HS-5 (cell line): ENCODE measurements at regions not wholly inside any gene's neighbourhood (a gene's known extent, or its start where the extent isn't known, plus 50 kb on each side); places are given as distances from the start of the nearest gene placed in this dataset.
A peak's percentile ranks its signal among the peaks of the same experiment; 100 is the strongest.

Source experiments
- DNase-seq: peaks from one replicate; pipeline ENCODE4 v3.0.0-alpha.2; 2012; ENCODE audit warnings: low read depth

DNA sequence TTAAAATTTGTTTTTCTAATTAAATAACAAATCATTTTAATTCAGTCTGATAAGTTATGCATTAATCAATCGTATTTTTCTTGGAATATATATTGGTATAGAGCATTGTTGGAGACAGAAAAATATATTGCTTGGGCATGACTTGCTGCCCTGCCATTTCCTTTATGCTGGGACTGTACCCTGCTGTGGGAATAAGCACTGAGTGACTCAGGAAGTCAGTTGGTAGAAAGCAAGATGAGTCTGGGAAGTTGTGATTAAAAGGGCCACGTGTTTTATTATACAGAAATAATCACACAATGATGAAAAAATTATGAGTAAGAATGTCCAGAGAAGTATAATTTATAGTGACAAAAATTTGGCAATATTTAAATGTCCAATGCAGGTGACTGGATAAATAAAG lies 139.5 kb downstream of the KIF18A start:
- no peak for DNase-seq

- no peak for DNase-seq
Measured at GRCh38 chr11:27965559-27965958, 142.4 kb downstream of the KIF18A start.

DNA sequence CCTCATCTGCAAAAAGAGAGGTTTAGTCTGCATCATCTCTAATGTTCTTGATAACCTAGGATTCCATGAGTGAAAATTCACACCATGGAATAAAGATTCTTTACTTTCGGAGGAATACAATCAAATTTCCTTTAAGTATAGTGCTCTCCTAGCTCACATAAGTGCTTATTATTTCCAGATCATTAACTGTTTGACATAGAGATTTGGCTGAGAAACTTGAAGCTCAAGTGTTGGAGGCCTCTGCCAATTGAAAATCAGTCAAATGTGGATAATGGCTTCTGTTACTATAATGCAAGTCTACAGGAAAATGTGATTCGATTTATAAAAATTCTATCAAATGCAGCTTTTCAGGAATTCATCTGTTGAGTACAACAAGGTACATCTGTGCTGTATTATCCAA lies 144.6 kb downstream of the KIF18A start:
- DNase-seq: no peak

- DNase-seq: no peak
Measured at GRCh38 chr11:27949951-27950738, 157.8 kb downstream of the KIF18A start.

- no peak for DNase-seq
Measured at GRCh38 chr11:27945348-27945747, 162.6 kb downstream of the KIF18A start.

GRCh38 chr11:27938011-27938410 lies 169.9 kb downstream of the KIF18A start:
- DNase-seq: no peak

GRCh38 chr11:27934830-27935145 lies 173.2 kb downstream of the KIF18A start:
- DNase-seq: peak; percentile 98

DNA sequence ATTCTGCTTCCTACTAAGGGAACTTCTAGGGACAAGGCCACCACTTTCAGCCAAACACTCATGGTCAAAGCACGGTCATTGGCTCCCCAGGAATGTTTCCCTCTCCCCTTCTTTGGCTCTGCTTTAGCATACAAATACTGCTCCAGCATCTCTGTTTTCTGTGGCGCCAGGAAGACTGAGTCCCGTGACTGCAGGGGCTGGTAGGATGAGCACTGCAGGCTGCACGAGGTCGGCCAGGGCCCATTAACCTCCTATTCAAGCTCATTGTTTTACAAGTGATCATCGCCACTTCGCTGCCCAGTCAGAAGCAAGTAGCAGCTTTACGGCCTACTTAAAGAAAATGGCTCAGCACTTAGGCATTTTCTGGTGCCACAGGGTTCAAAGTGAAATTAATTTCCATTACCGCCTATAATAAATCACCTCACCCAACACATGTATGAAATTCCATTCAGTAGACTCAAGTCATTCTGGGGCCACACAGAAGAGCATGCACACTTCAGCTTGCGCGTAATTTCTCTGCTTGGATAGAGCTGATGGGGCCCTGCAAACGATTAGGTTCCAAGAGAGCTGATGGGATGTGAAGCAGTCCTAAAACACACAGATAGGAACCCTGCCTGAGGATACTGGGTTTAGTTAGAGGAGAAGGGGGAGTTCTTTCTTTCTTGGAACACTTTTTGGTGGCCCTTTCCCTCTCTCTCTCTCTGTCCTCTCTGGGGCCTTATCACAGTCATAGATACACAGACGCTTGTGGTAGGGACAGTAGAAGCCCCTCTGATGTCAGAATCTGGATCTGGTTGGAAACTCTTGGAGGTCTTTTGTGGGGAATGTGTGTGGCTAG lies 173.7 kb downstream of the KIF18A start:
- DNase-seq: peak; percentile 99

- no peak for DNase-seq
Measured at GRCh38 chr11:27931770-27932169, 176.2 kb downstream of the KIF18A start.

DNA sequence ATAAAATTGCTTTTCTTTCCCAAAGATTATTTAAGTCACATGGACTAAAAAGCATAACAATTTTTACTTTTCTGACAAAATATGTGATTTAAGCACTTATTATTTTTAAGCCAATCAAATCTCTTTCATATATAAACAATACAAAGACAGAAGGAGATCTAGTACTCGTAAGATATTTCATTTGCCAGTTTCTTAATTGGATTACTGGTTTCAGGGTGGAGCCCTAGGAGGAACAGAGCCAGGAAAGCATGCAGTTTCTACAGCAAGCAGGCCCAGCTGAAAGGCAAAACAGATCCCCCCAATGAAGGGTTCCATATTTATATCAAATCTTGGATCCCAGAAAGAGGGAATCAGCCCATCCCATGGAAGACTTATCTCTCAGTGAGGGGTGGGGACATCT lies 177.0 kb downstream of the KIF18A start:
- DNase-seq: no peak

GRCh38 chr11:27928809-27929208 lies 179.1 kb downstream of the KIF18A start:
- no peak for DNase-seq

GRCh38 chr11:27926981-27927481 lies 180.9 kb downstream of the KIF18A start:
- no peak for DNase-seq

GRCh38 chr11:27926486-27926885 lies 181.5 kb downstream of the KIF18A start:
- no peak for DNase-seq

- no peak for DNase-seq
Measured at GRCh38 chr11:27921472-27921871, 186.5 kb downstream of the KIF18A start.

GRCh38 chr11:27916541-27917100 lies 191.3 kb downstream of the KIF18A start:
- DNase-seq: no peak

DNA sequence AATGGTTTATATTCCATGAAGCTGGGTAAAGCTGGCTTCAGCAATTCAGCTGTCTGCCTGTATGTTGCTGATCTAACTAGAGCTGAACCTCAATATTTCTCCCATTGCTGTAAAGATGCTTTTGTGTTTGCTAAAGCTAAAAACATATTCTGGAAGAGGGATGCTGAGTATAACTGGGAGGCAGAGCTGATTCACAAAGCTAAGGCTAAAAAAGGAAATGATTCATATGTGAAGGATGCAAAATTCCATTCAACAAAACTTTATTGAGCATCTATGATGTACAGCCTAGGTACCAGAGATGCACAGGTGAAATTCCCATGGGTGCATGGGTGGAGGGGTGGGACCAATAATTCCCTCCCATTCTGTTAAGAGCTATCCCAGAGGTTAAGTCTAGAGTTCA lies 193.9 kb downstream of the KIF18A start:
- DNase-seq: no peak

DNA sequence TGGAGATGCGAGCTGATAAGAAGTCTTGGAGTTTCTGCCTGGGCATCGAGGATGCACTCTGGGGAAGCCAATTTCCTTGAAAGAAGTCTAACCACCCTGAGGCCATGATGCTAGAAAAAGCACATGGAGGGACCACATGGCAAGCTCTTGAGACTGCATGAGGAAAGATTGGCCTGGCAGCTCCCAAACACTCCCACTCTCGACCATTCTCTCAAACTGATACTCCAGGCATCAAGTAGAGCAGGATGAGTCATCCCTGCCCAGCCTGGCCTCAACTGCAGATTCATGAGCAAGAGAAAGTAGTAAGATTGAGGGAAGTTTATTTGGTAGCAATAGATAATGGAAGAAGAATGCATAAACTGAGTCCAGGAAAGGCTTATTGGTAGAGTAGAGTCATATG lies 194.3 kb downstream of the KIF18A start:
- no peak for DNase-seq

DNA sequence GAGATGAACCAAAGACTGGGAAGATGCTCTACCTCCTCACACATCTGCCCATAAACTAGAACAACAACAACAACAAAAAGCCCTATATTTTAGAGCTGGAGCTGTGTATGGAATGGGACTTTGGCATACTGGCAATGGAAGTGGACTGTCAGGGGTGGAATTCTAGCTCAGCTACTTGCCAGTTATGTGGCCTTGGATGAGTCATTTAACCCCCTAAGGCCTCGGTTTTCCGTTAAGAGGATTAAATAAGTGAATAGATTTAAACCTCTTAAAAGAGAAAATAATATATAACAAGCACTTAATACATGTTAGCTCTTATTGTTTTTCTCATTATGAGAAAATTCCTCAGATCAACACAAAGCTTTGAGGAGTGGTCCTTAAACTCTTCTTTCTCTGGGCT lies 195.0 kb downstream of the KIF18A start:
- no peak for DNase-seq

GRCh38 chr11:27910186-27910931 lies 197.6 kb downstream of the KIF18A start:
- DNase-seq: no peak

GRCh38 chr11:27909386-27909785 lies 198.6 kb downstream of the KIF18A start:
- DNase-seq: no peak

DNA sequence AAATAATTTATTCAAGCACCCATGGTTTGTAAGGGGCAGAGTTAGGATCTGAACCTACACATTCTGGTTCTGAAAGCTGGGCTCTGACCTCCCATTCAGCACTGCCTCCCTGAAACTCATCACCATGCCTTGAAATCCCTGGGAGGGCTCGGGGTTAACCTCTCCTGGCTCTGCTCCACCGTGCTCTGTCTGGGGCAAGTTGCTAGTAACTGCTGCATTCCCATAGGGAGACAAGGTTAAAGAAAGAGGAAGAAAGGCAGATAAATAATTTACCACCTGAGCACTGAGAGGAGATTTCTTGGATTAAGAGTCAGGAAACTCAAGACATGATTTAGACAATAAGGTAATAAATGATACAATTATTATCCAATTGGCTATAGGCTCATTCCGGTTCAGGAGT lies 199.3 kb downstream of the KIF18A start:
- no peak for DNase-seq

- no peak for DNase-seq
Measured at GRCh38 chr11:27907530-27907929, 200.4 kb downstream of the KIF18A start.
